ENCODE measurements at regions not wholly inside any gene's neighbourhood (a gene's known extent, or its start where the extent isn't known, plus 50 kb on each side); places are given as distances from the start of the nearest gene placed in this dataset.

DNA sequence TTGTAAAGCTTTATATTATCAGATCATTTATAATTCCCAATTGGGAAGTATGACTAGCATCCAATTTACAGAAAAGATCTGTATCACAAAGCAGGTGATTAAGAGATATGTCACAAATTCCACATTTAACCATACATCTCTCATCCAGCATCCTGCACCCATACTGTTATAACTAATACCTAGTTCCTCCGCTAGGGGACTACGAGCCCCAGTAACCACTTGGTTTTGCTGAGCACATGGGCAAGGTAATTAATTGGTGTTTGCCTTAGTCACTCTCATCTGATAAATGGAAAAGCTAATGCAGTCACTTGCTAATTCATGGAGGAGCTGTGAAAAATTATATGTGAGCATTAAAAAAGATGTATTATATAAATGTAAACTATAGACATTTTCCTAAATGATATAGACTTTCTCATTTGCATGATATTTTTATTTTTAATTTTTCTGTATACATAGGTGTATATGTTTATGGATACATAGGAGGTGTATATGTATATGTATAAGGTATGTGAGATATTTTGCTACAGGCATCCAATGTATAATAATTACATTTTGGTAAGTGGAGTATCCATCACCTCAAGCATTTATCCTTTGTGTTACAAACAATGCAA, 1031.8 kb downstream of the GALC start:
- no peak for FAIRE-seq
- no peaks in the 10 kb centered on the region for H3K27me3 ChIP-seq (ENCODE audit: control insufficient read depth in 2 of 2, insufficient read depth in 2 of 2, low read length in 2 of 2)
- no peak overlapping the region for H2AFZ ChIP-seq (ENCODE audit: low read depth, low read length)
- H3K9ac ChIP-seq (replicated peaks; ENCODE audit: extremely low read depth, insufficient read depth, low read length), result no peak overlapping the region
- BruUV-seq (replicated peaks), result no TSS peak
- H3K4me1 ChIP-seq (ENCODE audit: control insufficient read depth, extremely low read depth, insufficient read depth, low read length), result no peaks in the 10 kb centered on the region
- no peak overlapping the region for H3K27ac ChIP-seq (ENCODE audit: insufficient read depth, low read depth, low read length)
- intact Hi-C loops (cut with micrococcal nuclease) (no loop called here), dilution Hi-C loops (cut with MboI; ENCODE audit: extremely low pct_ligation_motif_present, low sequenced_read_pairs) (no loop called here)
- H3K9me3 ChIP-seq (replicated peaks; ENCODE audit: control insufficient read depth, insufficient read depth, low read length), result peaks cover 3% of the 10 kb centered on the region
- POLR2A ChIA-PET, result no interaction called here
- no peak overlapping the region for H3K4me3 ChIP-seq (replicated peaks in 1 of 3; ENCODE audit: insufficient read depth in 1 of 3, low read depth in 1 of 3, low read length in 3 of 3)
- no peaks in the 10 kb centered on the region for H3K9me1 ChIP-seq (replicated peaks; ENCODE audit: control insufficient read depth, extremely low read depth, insufficient read depth, low read length)
- CTCF ChIA-PET, result no interaction called here
- H3K36me3 ChIP-seq (ENCODE audit: control insufficient read depth in 2 of 2, extremely low read depth in 1 of 2, insufficient read depth in 2 of 2, low read length in 2 of 2), result no peaks in the 10 kb centered on the region
- no peak for TF ChIP-seq POLR2A (IDR thresholded peaks at IDR 0.05; ENCODE audit: low read depth, low read length)
- TF ChIP-seq EZH2 (IDR thresholded peaks at IDR 0.05; ENCODE audit: borderline replicate concordance, low read depth, low read length, severe bottlenecking), result no peak
- TF ChIP-seq, protein P1, sequence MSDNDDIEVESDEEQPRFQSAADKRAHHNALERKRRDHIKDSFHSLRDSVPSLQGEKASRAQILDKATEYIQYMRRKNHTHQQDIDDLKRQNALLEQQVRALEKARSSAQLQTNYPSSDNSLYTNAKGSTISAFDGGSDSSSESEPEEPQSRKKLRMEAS (IDR thresholded peaks at IDR 0.05; ENCODE audit: insufficient read depth, insufficient read length), result no peak
- TF ChIP-seq MYC (IDR thresholded peaks at IDR 0.05; ENCODE audit: low read depth, low read length), result no peak
- no peak for TF ChIP-seq GATA2 (IDR thresholded peaks at IDR 0.05; ENCODE audit: insufficient read depth, insufficient read length, low read depth, low read length)
- TF ChIP-seq JUN (IDR thresholded peaks at IDR 0.05; ENCODE audit: borderline replicate concordance, insufficient read depth, insufficient read length, low read depth), result no peak
- TF ChIP-seq, protein P2, sequence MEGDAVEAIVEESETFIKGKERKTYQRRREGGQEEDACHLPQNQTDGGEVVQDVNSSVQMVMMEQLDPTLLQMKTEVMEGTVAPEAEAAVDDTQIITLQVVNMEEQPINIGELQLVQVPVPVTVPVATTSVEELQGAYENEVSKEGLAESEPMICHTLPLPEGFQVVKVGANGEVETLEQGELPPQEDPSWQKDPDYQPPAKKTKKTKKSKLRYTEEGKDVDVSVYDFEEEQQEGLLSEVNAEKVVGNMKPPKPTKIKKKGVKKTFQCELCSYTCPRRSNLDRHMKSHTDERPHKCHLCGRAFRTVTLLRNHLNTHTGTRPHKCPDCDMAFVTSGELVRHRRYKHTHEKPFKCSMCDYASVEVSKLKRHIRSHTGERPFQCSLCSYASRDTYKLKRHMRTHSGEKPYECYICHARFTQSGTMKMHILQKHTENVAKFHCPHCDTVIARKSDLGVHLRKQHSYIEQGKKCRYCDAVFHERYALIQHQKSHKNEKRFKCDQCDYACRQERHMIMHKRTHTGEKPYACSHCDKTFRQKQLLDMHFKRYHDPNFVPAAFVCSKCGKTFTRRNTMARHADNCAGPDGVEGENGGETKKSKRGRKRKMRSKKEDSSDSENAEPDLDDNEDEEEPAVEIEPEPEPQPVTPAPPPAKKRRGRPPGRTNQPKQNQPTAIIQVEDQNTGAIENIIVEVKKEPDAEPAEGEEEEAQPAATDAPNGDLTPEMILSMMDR (IDR thresholded peaks at IDR 0.05; ENCODE audit: extremely low read depth in 1 of 2, insufficient read depth in 1 of 2, low read depth in 1 of 2, low read length in 2 of 2), result no peak
- TF ChIP-seq FOS (IDR thresholded peaks at IDR 0.05; ENCODE audit: borderline replicate concordance, insufficient read depth, low read length), result no peak
- no peak for DNase-seq (ENCODE audit: low read depth, low spot score)
- no peaks in the 10 kb centered on the region for H3K79me2 ChIP-seq (ENCODE audit: control insufficient read depth, insufficient read depth, low read length)
- no peaks in the 10 kb centered on the region for H4K20me1 ChIP-seq (replicated peaks; ENCODE audit: control insufficient read depth, extremely low read depth, insufficient read depth, low read length)
- H3K4me2 ChIP-seq (ENCODE audit: insufficient read depth, low read length), result no peak overlapping the region
